ENCODE measurements at regions not wholly inside any gene's neighbourhood (a gene's known extent, or its start where the extent isn't known, plus 50 kb on each side); places are given as distances from the start of the nearest gene placed in this dataset.

GRCh38 chr6:44672841-44673240 lies 285.3 kb downstream of the CDC5L start:
- Histone ChIP-seq H2AFZ (ENCODE audit: low read length) (no peak overlapping the region), H3K9me3 (ENCODE audit: low read depth, low read length) (no peaks in the 10 kb centered on the region), H3K36me3 (ENCODE audit: insufficient read depth, low read length) (no peaks in the 10 kb centered on the region), H3K79me2 (ENCODE audit: insufficient read depth, low read length) (no peaks in the 10 kb centered on the region), H4K20me1 (ENCODE audit: insufficient read depth, low read length) (no peaks in the 10 kb centered on the region), H3K27me3 (ENCODE audit: insufficient read depth, low read length) (no peaks in the 10 kb centered on the region), H3K27ac (ENCODE audit: low read depth, low read length) (no peak overlapping the region), H3K4me1 (ENCODE audit: insufficient read depth, low read length) (peaks cover 6% of the 10 kb centered on the region), H3K4me2 (ENCODE audit: insufficient read depth, low read length) (no peak overlapping the region), H3K4me3 (ENCODE audit: insufficient read depth, low read length) (no peak overlapping the region)
- no peak for DNase-seq (ENCODE audit: insufficient read length, low spot score, missing footprints)
- TF ChIP-seq CTCF (IDR thresholded peaks at IDR 0.05; ENCODE audit: extremely low read depth, low read depth, low read length) = no peak

DNA sequence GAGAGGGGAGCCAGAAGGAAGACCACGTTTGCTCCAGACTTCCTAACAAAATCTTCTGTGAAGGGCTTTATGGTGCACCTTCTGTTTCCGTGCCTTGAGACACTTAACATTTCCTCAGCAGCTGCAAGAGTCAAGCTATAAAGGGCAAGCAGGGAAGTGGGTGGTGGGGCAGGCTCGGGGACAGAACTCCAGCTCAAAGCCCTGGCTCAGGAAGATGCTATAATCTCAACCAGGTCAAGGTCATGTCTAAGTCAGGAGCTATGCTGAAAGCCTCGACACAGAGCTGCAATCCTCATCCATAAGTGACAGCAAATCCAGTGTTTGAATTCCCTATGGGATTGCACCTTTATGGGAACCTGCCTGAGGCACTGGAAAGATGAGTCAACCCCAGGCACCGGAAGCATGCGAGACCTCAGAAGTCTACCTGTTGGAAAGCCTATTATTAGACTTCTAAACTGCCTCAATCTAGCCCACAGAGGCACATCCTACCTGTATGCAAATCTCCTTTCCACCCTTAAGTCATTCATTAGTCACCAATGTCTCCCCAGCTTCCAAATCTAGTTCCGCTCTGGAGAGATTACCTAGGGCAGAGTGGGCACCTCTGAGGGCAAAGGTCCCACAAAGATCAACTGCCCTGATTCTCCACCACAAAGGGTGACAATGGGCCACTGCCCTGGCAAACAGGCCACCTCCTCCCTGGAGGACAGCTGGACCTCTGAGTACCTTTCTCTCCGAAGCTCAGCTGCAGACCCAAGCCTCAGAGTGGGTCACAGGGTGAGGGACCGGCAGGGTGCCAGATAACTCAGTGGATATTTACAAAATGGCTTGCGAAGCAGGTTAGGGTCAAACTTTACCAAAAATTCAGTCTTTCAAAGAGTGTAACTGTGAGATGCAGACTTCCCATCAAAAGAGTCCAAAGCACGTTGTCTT lies 287.0 kb downstream of the CDC5L start:
- no peak overlapping the region for H3K4me3 ChIP-seq (ENCODE audit: insufficient read depth, low read length)
- DNase-seq (ENCODE audit: insufficient read length, low spot score, missing footprints) = no peak
- no peaks in the 10 kb centered on the region for H3K36me3 ChIP-seq (ENCODE audit: insufficient read depth, low read length)
- no peak overlapping the region for H3K4me2 ChIP-seq (ENCODE audit: insufficient read depth, low read length)
- no peaks in the 10 kb centered on the region for H3K4me1 ChIP-seq (ENCODE audit: insufficient read depth, low read length)
- H3K27ac ChIP-seq (ENCODE audit: low read depth, low read length) = no peak overlapping the region
- no peaks in the 10 kb centered on the region for H3K79me2 ChIP-seq (ENCODE audit: insufficient read depth, low read length)
- H3K9me3 ChIP-seq (ENCODE audit: low read depth, low read length) = no peaks in the 10 kb centered on the region
- H4K20me1 ChIP-seq (ENCODE audit: insufficient read depth, low read length) = no peaks in the 10 kb centered on the region
- H3K27me3 ChIP-seq (ENCODE audit: insufficient read depth, low read length) = no peaks in the 10 kb centered on the region
- H2AFZ ChIP-seq (ENCODE audit: low read length) = no peak overlapping the region
- no peak for TF ChIP-seq CTCF (IDR thresholded peaks at IDR 0.05; ENCODE audit: extremely low read depth, low read depth, low read length)

GRCh38 chr6:44675449-44675848 lies 287.9 kb downstream of the CDC5L start:
- H3K27ac ChIP-seq (ENCODE audit: low read depth, low read length) = no peak overlapping the region
- H2AFZ ChIP-seq (ENCODE audit: low read length) = no peak overlapping the region
- no peak for DNase-seq (ENCODE audit: insufficient read length, low spot score, missing footprints)

More at GRCh38 chr6:44675449-44675848, 287.9 kb downstream of the CDC5L start:
- Histone ChIP-seq H3K79me2 (ENCODE audit: insufficient read depth, low read length) (no peaks in the 10 kb centered on the region), H3K4me2 (ENCODE audit: insufficient read depth, low read length) (no peak overlapping the region), H4K20me1 (ENCODE audit: insufficient read depth, low read length) (no peaks in the 10 kb centered on the region), H3K27me3 (ENCODE audit: insufficient read depth, low read length) (no peaks in the 10 kb centered on the region), H3K36me3 (ENCODE audit: insufficient read depth, low read length) (no peaks in the 10 kb centered on the region), H3K4me1 (ENCODE audit: insufficient read depth, low read length) (no peaks in the 10 kb centered on the region), H3K4me3 (ENCODE audit: insufficient read depth, low read length) (no peak overlapping the region), H3K9me3 (ENCODE audit: low read depth, low read length) (no peaks in the 10 kb centered on the region)
- TF ChIP-seq CTCF (IDR thresholded peaks at IDR 0.05; ENCODE audit: extremely low read depth, low read depth, low read length) = no peak

Data from osteoblast (primary cell).